NCI-H1417 treated with DMSO at 0.1 percent for 48 hours (cell line): ENCODE measurements at regions not wholly inside any gene's neighbourhood (a gene's known extent, or its start where the extent isn't known, plus 50 kb on each side); places are given as distances from the start of the nearest gene placed in this dataset.
"Not testable (repeated sequence)": the region's sequence is repeated elsewhere in the genome, so short reads cannot be mapped to it uniquely, and the experiment has no call there.

Experiments used
- DNase-seq: peaks from one replicate; lab custom pipeline; 2025; lab: John Stamatoyannopoulos, UW

GRCh38 chr2:118464546-118465265 is 376.4 kb downstream of the INSIG2 start:
- DNase-seq: no peak

- no peak for DNase-seq
These were observed 375.8 kb downstream of the INSIG2 start for GRCh38 chr2:118464046-118464445.

GRCh38 chr2:118460425-118460824 is 372.2 kb downstream of the INSIG2 start:
- DNase-seq: no peak

GRCh38 chr2:118459426-118459825 is 371.2 kb downstream of the INSIG2 start:
- DNase-seq: no peak

- DNase-seq: no peak
These were observed 369.7 kb downstream of the INSIG2 start for GRCh38 chr2:118457951-118458350.

GRCh38 chr2:118449401-118449800 is 361.1 kb downstream of the INSIG2 start:
- DNase-seq: no peak

GRCh38 chr2:118443596-118443995 is 355.3 kb downstream of the INSIG2 start:
- no peak for DNase-seq

- no peak for DNase-seq
These were observed 354.8 kb downstream of the INSIG2 start for GRCh38 chr2:118442996-118443553.

GRCh38 chr2:118442046-118442445 is 353.8 kb downstream of the INSIG2 start:
- DNase-seq: no peak

- DNase-seq: no peak
These were observed 352.3 kb downstream of the INSIG2 start for GRCh38 chr2:118440404-118441098.

GRCh38 chr2:118437501-118437900 is 349.2 kb downstream of the INSIG2 start:
- DNase-seq: no peak

- DNase-seq: no peak
These were observed 343.7 kb downstream of the INSIG2 start for GRCh38 chr2:118431997-118432396.

- no peak for DNase-seq
These were observed 343.3 kb downstream of the INSIG2 start for GRCh38 chr2:118431586-118431985.

GRCh38 chr2:118431165-118431517 is 342.9 kb downstream of the INSIG2 start:
- DNase-seq: no peak

GRCh38 chr2:118430510-118431164 is 342.4 kb downstream of the INSIG2 start:
- DNase-seq: no peak

- no peak for DNase-seq
These were observed 336.9 kb downstream of the INSIG2 start for GRCh38 chr2:118425191-118425590.

- DNase-seq: no peak
These were observed 335.5 kb downstream of the INSIG2 start for GRCh38 chr2:118423776-118424175.

GRCh38 chr2:118421648-118422047 is 333.4 kb downstream of the INSIG2 start:
- DNase-seq: no peak

GRCh38 chr2:118417406-118418120 is 329.3 kb downstream of the INSIG2 start:
- DNase-seq: no peak

- DNase-seq: not testable (repeated sequence)
These were observed 326.9 kb downstream of the INSIG2 start for GRCh38 chr2:118415186-118415585.

- no peak for DNase-seq
These were observed 315.6 kb downstream of the INSIG2 start for GRCh38 chr2:118403658-118404451.
